Activated CD4-positive, alpha-beta T cell treated with anti-CD3 and anti-CD28 coated beads for 4 hours (primary cell): ENCODE measurements at regions not wholly inside any gene's neighbourhood (a gene's known extent, or its start where the extent isn't known, plus 50 kb on each side); places are given as distances from the start of the nearest gene placed in this dataset.
"Not testable (repeated sequence)": the region's sequence is repeated elsewhere in the genome, so short reads cannot be mapped to it uniquely, and the experiment has no call there.

Experiments used
- DNase-seq, 2 donors: peaks; one replicate each; pipeline ENCODE4 v3.0.0-alpha.2; 2020

- no peak for DNase-seq
These were observed 210.3 kb downstream of the SREK1 start for GRCh38 chr5:66354422-66354821.

- DNase-seq = no peak
These were observed 212.0 kb downstream of the SREK1 start for GRCh38 chr5:66356011-66356565.

GRCh38 chr5:66358741-66359140, 214.6 kb downstream of the SREK1 start:
- no peak for DNase-seq

- DNase-seq = no peak
These were observed 217.0 kb downstream of the SREK1 start for GRCh38 chr5:66361070-66361469.

- no peak for DNase-seq
These were observed 217.9 kb downstream of the SREK1 start for GRCh38 chr5:66362046-66362445.

GRCh38 chr5:66362687-66363086, 218.6 kb downstream of the SREK1 start:
- no peak for DNase-seq

- no peak for DNase-seq
These were observed 219.0 kb downstream of the SREK1 start for GRCh38 chr5:66363097-66363496.

GRCh38 chr5:66364186-66364585, 220.1 kb downstream of the SREK1 start:
- no peak for DNase-seq

- no peak for DNase-seq
These were observed 221.9 kb downstream of the SREK1 start for GRCh38 chr5:66365981-66366380.

- DNase-seq = no peak
These were observed 223.9 kb downstream of the SREK1 start for GRCh38 chr5:66367814-66368541.

GRCh38 chr5:66368811-66369210, 224.7 kb downstream of the SREK1 start:
- no peak for DNase-seq

- DNase-seq = no peak
These were observed 218.4 kb upstream of the MAST4 start for GRCh38 chr5:66377747-66378146.

GRCh38 chr5:66378407-66378806, 217.8 kb upstream of the MAST4 start:
- no peak for DNase-seq

GRCh38 chr5:66382152-66382551, 214.0 kb upstream of the MAST4 start:
- no peak for DNase-seq

- DNase-seq = not testable (repeated sequence)
These were observed 191.0 kb upstream of the MAST4 start for GRCh38 chr5:66405145-66405544.

- no peak for DNase-seq
These were observed 189.3 kb upstream of the MAST4 start for GRCh38 chr5:66406761-66407336.

- DNase-seq = no peak
These were observed 188.4 kb upstream of the MAST4 start for GRCh38 chr5:66407765-66408164.

- no peak for DNase-seq
These were observed 187.6 kb upstream of the MAST4 start for GRCh38 chr5:66408576-66408975.

- DNase-seq = no peak
These were observed 186.1 kb upstream of the MAST4 start for GRCh38 chr5:66410122-66410521.

- DNase-seq = no peak
These were observed 184.5 kb upstream of the MAST4 start for GRCh38 chr5:66411701-66412100.

- DNase-seq = no peak
These were observed 182.3 kb upstream of the MAST4 start for GRCh38 chr5:66413931-66414330.

GRCh38 chr5:66415208-66415607, 181.0 kb upstream of the MAST4 start:
- DNase-seq = no peak

- no peak for DNase-seq
These were observed 179.5 kb upstream of the MAST4 start for GRCh38 chr5:66416698-66417097.

GRCh38 chr5:66417781-66418180, 178.4 kb upstream of the MAST4 start:
- DNase-seq = no peak

- no peak for DNase-seq
These were observed 172.7 kb upstream of the MAST4 start for GRCh38 chr5:66423484-66423883.
